ENCODE measurements at regions not wholly inside any gene's neighbourhood (a gene's known extent, or its start where the extent isn't known, plus 50 kb on each side); places are given as distances from the start of the nearest gene placed in this dataset.

GRCh38 chr6:144901412-144901811 lies 616.3 kb downstream of the UTRN start:
- Histone ChIP-seq H3K9me3 (ENCODE audit: control insufficient read depth, insufficient read depth, low read length) (no peaks in the 10 kb centered on the region), H3K27me3 (ENCODE audit: control insufficient read depth, insufficient read depth, low read length) (no peaks in the 10 kb centered on the region), H3K4me3 (ENCODE audit: low read depth, low read length) (no peak overlapping the region), H3K27ac (ENCODE audit: low read depth, low read length) (no peak overlapping the region)
- ChIA-PET CTCF (no interaction called here), POLR2A (no interaction called here)
- no peak for DNase-seq (ENCODE audit: low read depth, low spot score)
- TF ChIP-seq, protein P1, sequence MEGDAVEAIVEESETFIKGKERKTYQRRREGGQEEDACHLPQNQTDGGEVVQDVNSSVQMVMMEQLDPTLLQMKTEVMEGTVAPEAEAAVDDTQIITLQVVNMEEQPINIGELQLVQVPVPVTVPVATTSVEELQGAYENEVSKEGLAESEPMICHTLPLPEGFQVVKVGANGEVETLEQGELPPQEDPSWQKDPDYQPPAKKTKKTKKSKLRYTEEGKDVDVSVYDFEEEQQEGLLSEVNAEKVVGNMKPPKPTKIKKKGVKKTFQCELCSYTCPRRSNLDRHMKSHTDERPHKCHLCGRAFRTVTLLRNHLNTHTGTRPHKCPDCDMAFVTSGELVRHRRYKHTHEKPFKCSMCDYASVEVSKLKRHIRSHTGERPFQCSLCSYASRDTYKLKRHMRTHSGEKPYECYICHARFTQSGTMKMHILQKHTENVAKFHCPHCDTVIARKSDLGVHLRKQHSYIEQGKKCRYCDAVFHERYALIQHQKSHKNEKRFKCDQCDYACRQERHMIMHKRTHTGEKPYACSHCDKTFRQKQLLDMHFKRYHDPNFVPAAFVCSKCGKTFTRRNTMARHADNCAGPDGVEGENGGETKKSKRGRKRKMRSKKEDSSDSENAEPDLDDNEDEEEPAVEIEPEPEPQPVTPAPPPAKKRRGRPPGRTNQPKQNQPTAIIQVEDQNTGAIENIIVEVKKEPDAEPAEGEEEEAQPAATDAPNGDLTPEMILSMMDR (IDR thresholded peaks at IDR 0.05; ENCODE audit: low read depth, low read length) = no peak

DNA sequence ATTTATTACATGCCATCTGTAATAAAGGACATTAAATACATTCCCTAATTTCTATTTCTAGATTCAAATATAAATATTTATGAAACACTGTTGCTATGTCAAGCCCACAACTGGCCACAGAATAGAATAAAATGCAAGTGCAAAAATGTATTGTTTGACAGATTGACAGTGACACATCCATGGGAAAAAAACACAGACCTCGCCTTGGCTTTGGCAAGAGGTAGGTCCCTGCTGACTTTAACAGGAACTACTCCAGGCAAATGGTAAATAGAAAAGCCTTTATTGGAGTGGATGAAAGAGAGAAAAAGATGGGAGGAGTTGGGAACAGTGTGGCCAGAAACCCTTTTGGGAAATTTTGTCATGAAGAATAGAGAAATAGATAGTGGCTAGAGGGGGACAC lies 622.9 kb downstream of the UTRN start:
- DNase-seq (ENCODE audit: low read depth, low spot score) = no peak
- CTCF ChIA-PET = no interaction called here
- no peaks in the 10 kb centered on the region for H3K27me3 ChIP-seq (ENCODE audit: control insufficient read depth, insufficient read depth, low read length)
- POLR2A ChIA-PET = no interaction called here
- TF ChIP-seq, protein P1 (IDR thresholded peaks at IDR 0.05; ENCODE audit: low read depth, low read length) = no peak
- no peak overlapping the region for H3K27ac ChIP-seq (ENCODE audit: low read depth, low read length)
- H3K4me3 ChIP-seq (ENCODE audit: low read depth, low read length) = no peak overlapping the region
- no peaks in the 10 kb centered on the region for H3K9me3 ChIP-seq (ENCODE audit: control insufficient read depth, insufficient read depth, low read length)

- ChIA-PET CTCF (no interaction called here), POLR2A (no interaction called here)
- H3K4me3 ChIP-seq (ENCODE audit: low read depth, low read length) = no peak overlapping the region
- no peaks in the 10 kb centered on the region for H3K27me3 ChIP-seq (ENCODE audit: control insufficient read depth, insufficient read depth, low read length)
- H3K9me3 ChIP-seq (ENCODE audit: control insufficient read depth, insufficient read depth, low read length) = no peaks in the 10 kb centered on the region
- H3K27ac ChIP-seq (ENCODE audit: low read depth, low read length) = no peak overlapping the region
- TF ChIP-seq, protein P1 (IDR thresholded peaks at IDR 0.05; ENCODE audit: low read depth, low read length) = no peak
- DNase-seq (ENCODE audit: low read depth, low spot score) = no peak
Measured at GRCh38 chr6:144909753-144910285, 624.7 kb downstream of the UTRN start.

DNA sequence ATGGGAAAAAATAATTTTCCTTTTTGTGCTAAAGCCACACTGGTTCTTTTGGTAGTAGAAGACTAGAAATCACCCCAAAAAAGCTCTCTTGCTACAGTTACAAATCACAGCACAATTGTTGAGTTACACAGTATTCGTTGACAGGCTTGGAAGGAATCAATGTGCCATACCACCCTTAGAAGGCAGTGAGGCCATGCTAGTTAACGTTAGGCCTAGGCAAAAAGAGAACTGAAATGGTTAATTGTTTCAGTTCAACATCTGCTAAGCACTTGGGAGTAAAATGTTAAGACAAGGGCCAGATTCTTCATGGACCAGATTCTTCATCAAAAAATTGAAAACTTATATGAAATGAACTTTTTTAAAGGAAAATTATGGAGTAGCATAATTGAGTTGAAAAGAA lies 626.2 kb downstream of the UTRN start:
- POLR2A ChIA-PET = no interaction called here
- TF ChIP-seq, protein P1 (IDR thresholded peaks at IDR 0.05; ENCODE audit: low read depth, low read length) = no peak
- Histone ChIP-seq H3K27me3 (ENCODE audit: control insufficient read depth, insufficient read depth, low read length) (no peaks in the 10 kb centered on the region), H3K27ac (ENCODE audit: low read depth, low read length) (no peak overlapping the region), H3K4me3 (ENCODE audit: low read depth, low read length) (no peak overlapping the region), H3K9me3 (ENCODE audit: control insufficient read depth, insufficient read depth, low read length) (no peaks in the 10 kb centered on the region)
- CTCF ChIA-PET = interaction anchor here (2.7 kb wide), 1 partner anchor 326 kb away, joined by 10 read pairs; no protein-coding TSS in a partner anchor
- no peak for DNase-seq (ENCODE audit: low read depth, low spot score)

DNA sequence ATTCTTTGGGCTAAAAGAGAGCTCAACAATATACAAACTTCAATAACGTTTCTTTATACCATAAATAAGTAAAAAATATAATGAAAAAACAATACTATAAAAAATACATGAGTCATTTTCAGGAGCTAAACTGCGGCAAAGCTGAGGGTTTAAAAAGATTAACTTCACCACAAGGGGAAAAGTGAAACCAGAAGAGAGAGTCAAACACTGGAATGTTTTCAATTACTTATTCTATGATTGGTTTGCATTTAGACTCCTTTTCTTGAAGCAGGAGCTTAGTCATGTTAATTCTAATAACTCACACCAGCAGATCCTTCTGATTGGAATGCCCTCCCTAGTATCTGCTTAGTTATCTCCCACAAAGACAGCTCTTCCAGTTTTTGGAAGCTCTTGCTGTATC lies 627.3 kb downstream of the UTRN start:
- DNase-seq (ENCODE audit: low read depth, low spot score) = peak; percentile 57
- Histone ChIP-seq H3K4me3 (ENCODE audit: low read depth, low read length) (no peak overlapping the region), H3K9me3 (ENCODE audit: control insufficient read depth, insufficient read depth, low read length) (no peaks in the 10 kb centered on the region), H3K27me3 (ENCODE audit: control insufficient read depth, insufficient read depth, low read length) (no peaks in the 10 kb centered on the region), H3K27ac (ENCODE audit: low read depth, low read length) (no peak overlapping the region)
- TF ChIP-seq, protein P1 (IDR thresholded peaks at IDR 0.05; ENCODE audit: low read depth, low read length) = peak; percentile 35
- CTCF ChIA-PET = interaction anchor here (0.6 to 2.7 kb wide), 7 partner anchors 20 to 723 kb away, joined by 3 to 10 read pairs (median 4); no protein-coding TSS in a partner anchor
- POLR2A ChIA-PET = interaction anchor here (0.6 to 1.0 kb wide), 2 partner anchors 46 to 236 kb away, joined by 3 read pairs; no protein-coding TSS in a partner anchor

Measured in AG04450 (cell line).